Stimulated activated CD4-positive, alpha-beta T cell treated with anti-CD3 and anti-CD28 coated beads, Interleukin-15, amount 100 ng/mL, for 48 hours (primary cell): ENCODE measurements at regions not wholly inside any gene's neighbourhood (a gene's known extent, or its start where the extent isn't known, plus 50 kb on each side); places are given as distances from the start of the nearest gene placed in this dataset.
"Not testable (repeated sequence)": the region's sequence is repeated elsewhere in the genome, so short reads cannot be mapped to it uniquely, and the experiment has no call there.

Experiments used
- DNase-seq, 2 donors: peaks; one replicate each; pipeline ENCODE4 v3.0.0-alpha.2; 2020; ENCODE audit warnings: low read depth in 2 of 2

DNA sequence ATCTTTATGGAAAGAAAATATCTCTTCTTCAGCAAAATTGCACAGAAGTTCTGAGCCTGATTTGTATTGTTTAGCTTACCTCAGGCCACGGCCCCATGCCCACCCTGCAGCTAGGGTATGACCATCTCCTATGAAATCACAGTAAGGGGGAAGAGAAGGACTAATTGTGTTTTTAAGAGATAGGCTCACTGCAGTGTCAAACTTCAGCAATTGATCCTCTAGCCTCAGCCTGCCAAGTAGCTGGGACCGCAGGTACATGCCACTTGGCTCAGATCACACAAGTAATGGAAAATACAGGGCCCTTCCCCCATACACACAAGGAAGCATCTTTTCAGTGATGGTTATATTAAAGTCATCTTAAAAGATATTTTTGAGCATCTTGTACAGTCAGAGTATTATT lies 60.0 kb downstream of the DMAC1 start:
- DNase-seq, result no peak

GRCh38 chr9:7735311-7735710 lies 64.3 kb downstream of the DMAC1 start:
- DNase-seq, result no peak

DNA sequence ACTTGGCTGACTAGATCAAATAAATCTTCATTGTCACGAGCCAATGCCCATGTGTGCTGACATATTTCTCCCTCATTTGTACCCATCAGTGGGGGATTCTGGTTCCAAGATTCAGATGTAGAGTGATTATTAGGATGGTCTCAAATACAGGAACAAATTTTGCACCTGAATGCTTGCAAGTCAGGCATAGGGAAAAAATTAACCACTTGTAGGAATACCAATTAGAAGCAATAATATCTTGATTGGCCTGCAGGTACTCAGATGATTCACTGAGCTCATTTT lies 69.5 kb downstream of the DMAC1 start:
- no peak for DNase-seq

GRCh38 chr9:7729371-7730163 lies 70.0 kb downstream of the DMAC1 start:
- no peak for DNase-seq

DNA sequence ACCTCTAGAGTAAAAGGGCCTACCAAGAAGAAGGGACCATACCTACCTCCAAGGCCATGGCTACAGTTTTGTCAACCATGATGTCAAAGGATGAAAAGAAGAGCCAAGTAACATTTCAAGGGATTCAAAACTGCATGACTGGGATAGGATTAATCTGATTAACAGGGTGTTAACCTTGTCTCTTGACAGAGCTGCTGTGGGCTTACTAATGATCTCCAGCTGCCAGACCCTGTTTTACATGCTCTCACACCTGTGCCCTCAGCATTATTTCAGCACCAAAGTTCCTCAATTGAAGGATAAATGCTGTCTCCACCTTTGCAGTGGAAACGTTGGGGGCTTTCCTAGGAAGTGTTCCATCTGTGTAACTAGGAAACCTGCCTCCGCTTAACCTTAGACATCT lies 78.3 kb downstream of the DMAC1 start:
- DNase-seq, result no peak

DNA sequence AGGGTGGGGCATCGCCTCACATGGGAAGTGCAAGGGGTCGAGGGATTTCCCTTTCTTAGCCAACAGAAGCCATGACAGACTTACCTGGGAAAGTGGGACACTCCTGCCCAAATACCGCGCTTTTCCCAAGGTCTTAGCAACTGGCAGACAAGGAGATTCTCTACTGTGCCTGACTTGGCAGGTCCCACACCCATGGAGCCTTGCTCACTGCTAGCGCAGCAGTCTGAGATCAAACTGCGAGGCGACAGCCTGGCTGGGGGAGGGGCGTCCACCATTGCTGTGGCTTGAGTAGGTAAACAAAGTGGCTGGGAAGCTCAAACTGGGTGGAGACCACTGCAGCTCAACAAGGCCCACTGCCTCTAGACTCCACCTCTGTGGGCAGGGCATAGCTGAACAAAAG lies 86.5 kb downstream of the DMAC1 start:
- DNase-seq, result not testable (repeated sequence)

- no peak for DNase-seq
Observed at GRCh38 chr9:7710686-7711085, 88.9 kb downstream of the DMAC1 start.

DNA sequence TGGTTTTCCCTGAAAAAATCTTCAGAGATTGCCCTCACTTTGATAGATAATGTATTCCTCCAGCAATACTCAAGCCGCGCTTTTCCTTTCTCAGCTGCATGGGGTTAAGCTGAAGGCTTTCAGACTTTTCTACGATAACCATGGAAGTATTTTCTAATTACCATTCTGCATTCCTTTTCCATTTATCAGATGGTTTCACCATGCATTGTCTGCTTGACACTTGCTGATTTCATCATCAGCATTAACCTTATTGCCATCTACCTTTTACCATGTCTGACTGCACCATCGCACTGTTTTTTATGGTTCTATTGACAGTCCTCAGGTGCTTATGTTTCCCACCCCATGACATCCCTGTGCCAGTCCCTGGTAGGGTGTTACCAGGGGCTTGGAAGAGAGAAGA lies 91.6 kb downstream of the DMAC1 start:
- no peak for DNase-seq

DNA sequence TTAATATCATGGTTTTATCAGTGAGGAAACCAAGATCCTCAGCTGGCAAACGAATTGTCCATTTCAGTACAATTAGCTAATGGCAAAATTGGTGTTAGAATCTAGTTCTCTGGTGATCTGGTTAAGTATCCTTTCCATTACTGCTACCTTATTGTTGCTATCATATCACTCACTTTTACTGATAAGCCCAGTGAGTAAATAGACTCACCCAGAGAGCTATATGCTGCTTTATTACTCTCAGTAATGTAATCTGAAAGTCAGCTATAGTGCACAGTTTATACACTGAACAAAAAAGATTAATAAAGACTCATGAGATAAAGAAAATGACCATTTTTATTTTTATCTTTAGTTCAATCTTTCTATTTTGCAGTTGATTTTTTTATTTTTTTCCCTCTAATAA lies 95.0 kb downstream of the DMAC1 start:
- no peak for DNase-seq

DNA sequence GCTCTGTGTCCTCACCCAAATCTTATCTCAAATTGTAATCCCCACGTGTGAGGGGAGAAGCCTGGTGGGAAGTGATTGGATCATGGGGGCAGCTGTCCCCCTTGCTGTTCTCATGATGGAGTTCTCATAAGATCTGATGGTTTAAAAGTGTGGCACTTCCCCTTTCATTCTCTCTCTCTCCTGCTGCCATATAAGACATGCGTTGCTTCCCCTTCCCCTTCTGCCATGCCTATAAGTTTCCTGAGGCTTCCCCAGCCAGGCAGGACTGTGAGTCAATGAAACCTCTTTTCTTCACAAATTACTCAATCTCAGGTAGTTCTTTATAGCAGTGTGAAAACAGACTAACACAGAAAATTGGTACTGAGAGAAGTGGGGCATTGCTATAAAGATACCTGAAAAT lies 107.7 kb downstream of the DMAC1 start:
- DNase-seq, result no peak

- DNase-seq, result no peak
Observed at GRCh38 chr9:7690014-7690413, 109.6 kb downstream of the DMAC1 start.

GRCh38 chr9:7688626-7689025 lies 111.0 kb downstream of the DMAC1 start:
- no peak for DNase-seq

- no peak for DNase-seq
Observed at GRCh38 chr9:7676609-7677156, 122.9 kb downstream of the DMAC1 start.

DNA sequence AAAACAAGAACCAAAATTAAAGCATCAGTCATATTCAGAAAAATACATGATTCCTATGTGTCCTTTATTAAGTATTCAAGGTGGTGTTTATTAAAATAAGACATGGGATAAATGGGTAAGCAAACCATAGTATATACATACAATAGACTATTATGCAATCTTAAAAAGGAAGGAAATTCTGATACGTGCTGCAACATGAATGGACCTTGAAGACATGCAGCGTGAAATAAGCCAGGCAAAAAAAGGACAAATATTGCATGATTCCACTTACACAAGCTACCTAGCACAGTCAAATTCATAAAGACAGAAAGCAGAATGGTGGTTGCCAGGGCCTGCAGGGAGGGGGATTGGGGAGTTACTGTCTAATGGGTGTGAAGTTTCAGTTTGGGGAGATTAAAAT lies 127.7 kb downstream of the DMAC1 start:
- no peak for DNase-seq

- DNase-seq, result no peak
Observed at GRCh38 chr9:7668541-7668940, 131.0 kb downstream of the DMAC1 start.

DNA sequence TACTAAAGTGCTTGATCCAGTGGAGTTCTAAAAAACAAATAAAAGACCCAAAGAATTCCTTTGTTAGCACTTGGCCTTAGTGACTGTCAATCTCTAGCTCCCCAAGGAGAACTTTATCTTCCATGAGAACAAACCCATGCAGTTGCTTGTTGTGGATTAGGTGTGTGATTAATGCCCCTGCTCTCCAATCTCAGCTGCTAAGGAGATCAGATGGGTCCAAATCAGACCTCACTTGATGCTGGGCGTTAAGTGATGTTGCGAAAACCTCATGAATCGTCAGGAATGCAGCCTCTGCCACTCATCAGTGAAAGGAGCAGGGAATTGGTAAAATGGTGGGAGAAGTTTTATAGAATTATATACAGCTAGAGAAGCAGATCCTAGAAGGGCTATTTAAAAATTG lies 133.7 kb downstream of the DMAC1 start:
- no peak for DNase-seq

GRCh38 chr9:7659766-7660165 lies 139.8 kb downstream of the DMAC1 start:
- no peak for DNase-seq

DNA sequence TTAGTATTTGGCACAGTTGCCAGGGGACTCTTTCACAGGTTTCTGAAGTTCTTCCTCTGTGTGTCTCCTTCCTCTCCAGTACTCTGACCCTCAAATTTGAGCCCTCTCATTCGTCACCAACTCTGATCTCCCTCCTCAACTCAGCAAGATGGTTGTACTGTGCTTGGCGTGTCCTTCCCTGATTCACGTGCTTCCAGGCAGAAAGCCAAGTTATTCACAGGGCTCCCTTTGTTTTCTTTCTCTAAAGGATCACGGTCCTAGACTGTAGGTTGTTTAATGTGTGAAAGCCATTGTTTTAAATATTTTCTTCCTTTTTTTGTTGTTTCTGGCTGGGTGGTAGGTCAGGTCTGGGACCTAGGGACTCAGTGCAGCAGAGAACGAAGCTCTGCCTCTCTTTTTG lies 142.9 kb downstream of the DMAC1 start:
- no peak for DNase-seq

DNA sequence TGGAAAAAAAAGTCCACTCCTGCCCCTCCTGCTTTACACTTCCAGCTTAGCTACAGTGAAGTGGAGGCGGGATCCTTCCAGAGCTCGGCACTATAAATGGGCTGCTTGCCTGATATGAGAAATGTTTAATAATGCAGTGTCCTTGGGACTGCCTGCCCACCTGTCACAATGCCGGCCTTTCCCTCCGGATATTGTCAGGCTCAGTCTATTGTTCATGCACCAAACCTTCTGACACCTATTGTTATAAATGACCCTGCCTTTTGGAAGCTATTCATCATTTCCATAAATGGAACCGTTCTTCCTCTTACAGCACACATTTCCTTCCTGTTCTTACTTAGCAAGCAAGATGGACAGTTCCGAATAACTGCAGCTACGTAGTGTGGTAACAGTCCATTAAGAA lies 146.3 kb downstream of the DMAC1 start:
- no peak for DNase-seq

GRCh38 chr9:7640231-7640630 lies 159.3 kb downstream of the DMAC1 start:
- no peak for DNase-seq

DNA sequence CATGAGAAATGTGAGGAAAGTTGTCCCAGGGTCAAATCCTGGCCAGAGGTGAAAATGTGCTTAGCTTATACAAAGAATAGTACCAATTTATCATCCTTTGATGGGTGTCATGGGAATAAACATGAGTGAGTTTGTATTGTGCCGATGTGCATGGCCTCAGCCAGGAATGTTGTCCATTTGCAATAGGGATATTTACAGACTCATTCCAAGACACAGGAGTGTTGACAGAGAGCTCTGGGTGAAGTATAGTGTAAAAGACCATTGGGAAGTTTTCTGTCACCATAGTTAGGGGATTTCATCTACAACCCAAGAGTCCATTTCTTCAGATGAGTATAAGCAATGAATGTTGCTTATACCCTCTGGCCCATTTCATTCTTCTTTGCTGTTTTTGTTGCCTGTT lies 160.1 kb downstream of the DMAC1 start:
- no peak for DNase-seq

- DNase-seq, result no peak
Observed at GRCh38 chr9:7636838-7637467, 162.6 kb downstream of the DMAC1 start.

GRCh38 chr9:7636309-7636708 lies 163.3 kb downstream of the DMAC1 start:
- no peak for DNase-seq
